ENCODE measurements at regions not wholly inside any gene's neighbourhood (a gene's known extent, or its start where the extent isn't known, plus 50 kb on each side); places are given as distances from the start of the nearest gene placed in this dataset.
"Not testable (repeated sequence)": the region's sequence is repeated elsewhere in the genome, so short reads cannot be mapped to it uniquely, and the experiment has no call there.

- Histone ChIP-seq H3K36me3 (ENCODE audit: control insufficient read depth in 1 of 2, insufficient read depth in 2 of 2, low read length in 2 of 2) (no peaks in the 10 kb centered on the region), H3K27ac (ENCODE audit: low read depth, low read length) (no peak overlapping the region), H3K79me2 (ENCODE audit: insufficient read depth, low read length) (no peaks in the 10 kb centered on the region), H3K4me3 (replicated peaks in 1 of 2; ENCODE audit: low read depth in 1 of 2, low read length in 2 of 2) (no peak overlapping the region), H3K9me2 (ENCODE audit: insufficient read depth) (no peaks in the 10 kb centered on the region), H2AFZ (ENCODE audit: low read depth, low read length, poor library complexity, severe bottlenecking) (no peak overlapping the region), H3K4me1 (ENCODE audit: control insufficient read depth in 1 of 2, insufficient read depth in 2 of 2, low read length in 2 of 2) (no peaks in the 10 kb centered on the region), H3K27me3 (ENCODE audit: insufficient read depth, low read length) (no peaks in the 10 kb centered on the region), H4K20me1 (ENCODE audit: insufficient read depth) (no peaks in the 10 kb centered on the region), H3K9ac (ENCODE audit: low read length) (no peak overlapping the region), H3K4me2 (ENCODE audit: low read length) (no peak overlapping the region), H3K9me3 (ENCODE audit: control insufficient read depth in 1 of 2, insufficient read depth in 1 of 2, low read depth in 1 of 2, low read length in 2 of 2) (no peaks in the 10 kb centered on the region)
- TF ChIP-seq EZH2 (IDR thresholded peaks at IDR 0.05) (no peak), ELF1 (IDR thresholded peaks at IDR 0.05; ENCODE audit: borderline replicate concordance, low read depth) (no peak), SP1 (IDR thresholded peaks at IDR 0.05; ENCODE audit: low read depth) (no peak), ZNF274 (IDR thresholded peaks at IDR 0.05; ENCODE audit: low read depth, low read length) (no peak), REST (IDR thresholded peaks at IDR 0.05; ENCODE audit: low read depth) (no peak), FOSL1 (IDR thresholded peaks at IDR 0.05; ENCODE audit: low read depth) (no peak), JUND (IDR thresholded peaks at IDR 0.05) (no peak), TCF7L2 (IDR thresholded peaks at IDR 0.05; ENCODE audit: borderline replicate concordance, extremely low read depth, insufficient read depth, insufficient read length) (no peak), POLR2AphosphoS5 (IDR thresholded peaks at IDR 0.05; ENCODE audit: low read depth, low read length) (no peak), YY1 (IDR thresholded peaks at IDR 0.05; ENCODE audit: extremely low read depth, insufficient replicate concordance, low read depth, low read length) (no peak), SIN3A (IDR thresholded peaks at IDR 0.05; ENCODE audit: low read depth) (no peak), ZBTB33 (IDR thresholded peaks at IDR 0.05; ENCODE audit: extremely low read depth, insufficient replicate concordance, low read length) (no peak)
- TF ChIP-seq, protein P1, sequence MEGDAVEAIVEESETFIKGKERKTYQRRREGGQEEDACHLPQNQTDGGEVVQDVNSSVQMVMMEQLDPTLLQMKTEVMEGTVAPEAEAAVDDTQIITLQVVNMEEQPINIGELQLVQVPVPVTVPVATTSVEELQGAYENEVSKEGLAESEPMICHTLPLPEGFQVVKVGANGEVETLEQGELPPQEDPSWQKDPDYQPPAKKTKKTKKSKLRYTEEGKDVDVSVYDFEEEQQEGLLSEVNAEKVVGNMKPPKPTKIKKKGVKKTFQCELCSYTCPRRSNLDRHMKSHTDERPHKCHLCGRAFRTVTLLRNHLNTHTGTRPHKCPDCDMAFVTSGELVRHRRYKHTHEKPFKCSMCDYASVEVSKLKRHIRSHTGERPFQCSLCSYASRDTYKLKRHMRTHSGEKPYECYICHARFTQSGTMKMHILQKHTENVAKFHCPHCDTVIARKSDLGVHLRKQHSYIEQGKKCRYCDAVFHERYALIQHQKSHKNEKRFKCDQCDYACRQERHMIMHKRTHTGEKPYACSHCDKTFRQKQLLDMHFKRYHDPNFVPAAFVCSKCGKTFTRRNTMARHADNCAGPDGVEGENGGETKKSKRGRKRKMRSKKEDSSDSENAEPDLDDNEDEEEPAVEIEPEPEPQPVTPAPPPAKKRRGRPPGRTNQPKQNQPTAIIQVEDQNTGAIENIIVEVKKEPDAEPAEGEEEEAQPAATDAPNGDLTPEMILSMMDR (IDR thresholded peaks at IDR 0.05 in 2 of 3, conservative IDR thresholded peaks at IDR 0.05 in 1 of 3; ENCODE audit: borderline replicate concordance in 1 of 3, insufficient read depth in 1 of 3, low read depth in 2 of 3, low read length in 2 of 3) = no peak
- TF ChIP-seq, protein P2, sequence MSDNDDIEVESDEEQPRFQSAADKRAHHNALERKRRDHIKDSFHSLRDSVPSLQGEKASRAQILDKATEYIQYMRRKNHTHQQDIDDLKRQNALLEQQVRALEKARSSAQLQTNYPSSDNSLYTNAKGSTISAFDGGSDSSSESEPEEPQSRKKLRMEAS (IDR thresholded peaks at IDR 0.05) = no peak
- no peak for DNase-seq (ENCODE audit: low read depth, low spot score)
- ChIA-PET POLR2A (no interaction called here), CTCF (no interaction called here), RAD21 (ENCODE audit: low non-redundant PET in 1 of 2, low total read pairs in 2 of 2, uncharacterized antibody in 2 of 2, unreplicated experiment in 2 of 2) (no interaction called here)
- no peak for ATAC-seq
- BruUV-seq (replicated peaks) = no TSS peak
- intact Hi-C loops (cut with micrococcal nuclease) = no loop called here
These were observed 553.0 kb downstream of the RPS29 start for GRCh38 chr14:49033131-49033530.

DNA sequence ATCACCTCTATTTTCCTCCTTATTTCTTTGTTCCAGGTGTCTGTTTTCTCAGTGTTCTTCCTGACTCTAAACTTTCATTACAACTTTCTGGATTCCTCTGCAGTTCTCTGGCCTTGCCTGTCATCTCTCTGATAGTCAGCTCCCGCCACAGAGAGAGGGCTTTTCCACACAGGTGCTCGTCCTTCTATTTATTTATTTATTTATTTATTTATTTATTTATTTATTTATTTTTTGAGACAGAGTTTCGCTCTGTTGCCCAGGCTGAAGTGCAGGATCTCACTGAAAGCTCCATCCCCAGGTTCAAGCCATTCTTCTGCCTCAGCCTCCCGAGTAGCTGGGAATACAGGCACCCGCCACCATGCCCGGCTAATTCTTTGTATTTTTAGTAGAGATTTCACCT, 554.5 kb downstream of the RPS29 start:
- H3K4me1 ChIP-seq (ENCODE audit: control insufficient read depth in 1 of 2, insufficient read depth in 2 of 2, low read length in 2 of 2); DNase-seq (ENCODE audit: low read depth, low spot score); H2AFZ ChIP-seq (ENCODE audit: low read depth, low read length, poor library complexity, severe bottlenecking); ATAC-seq; H3K27ac ChIP-seq (ENCODE audit: low read depth, low read length); H3K4me3 ChIP-seq (replicated peaks in 1 of 2; ENCODE audit: low read depth in 1 of 2, low read length in 2 of 2); BruUV-seq (replicated peaks); H3K9me3 ChIP-seq (ENCODE audit: control insufficient read depth in 1 of 2, insufficient read depth in 1 of 2, low read depth in 1 of 2, low read length in 2 of 2); H3K9ac ChIP-seq (ENCODE audit: low read length); H4K20me1 ChIP-seq (ENCODE audit: insufficient read depth); CTCF ChIA-PET; H3K9me2 ChIP-seq (ENCODE audit: insufficient read depth); H3K36me3 ChIP-seq (ENCODE audit: control insufficient read depth in 1 of 2, insufficient read depth in 2 of 2, low read length in 2 of 2); intact Hi-C loops (cut with micrococcal nuclease); H3K27me3 ChIP-seq (ENCODE audit: insufficient read depth, low read length); RAD21 ChIA-PET (ENCODE audit: low non-redundant PET in 1 of 2, low total read pairs in 2 of 2, uncharacterized antibody in 2 of 2, unreplicated experiment in 2 of 2); POLR2A ChIA-PET; H3K79me2 ChIP-seq (ENCODE audit: insufficient read depth, low read length); H3K4me2 ChIP-seq (ENCODE audit: low read length): not testable (repeated sequence)
